ENCODE measurements at regions not wholly inside any gene's neighbourhood (a gene's known extent, or its start where the extent isn't known, plus 50 kb on each side); places are given as distances from the start of the nearest gene placed in this dataset.
"Not testable (repeated sequence)": the region's sequence is repeated elsewhere in the genome, so short reads cannot be mapped to it uniquely, and the experiment has no call there.

DNA sequence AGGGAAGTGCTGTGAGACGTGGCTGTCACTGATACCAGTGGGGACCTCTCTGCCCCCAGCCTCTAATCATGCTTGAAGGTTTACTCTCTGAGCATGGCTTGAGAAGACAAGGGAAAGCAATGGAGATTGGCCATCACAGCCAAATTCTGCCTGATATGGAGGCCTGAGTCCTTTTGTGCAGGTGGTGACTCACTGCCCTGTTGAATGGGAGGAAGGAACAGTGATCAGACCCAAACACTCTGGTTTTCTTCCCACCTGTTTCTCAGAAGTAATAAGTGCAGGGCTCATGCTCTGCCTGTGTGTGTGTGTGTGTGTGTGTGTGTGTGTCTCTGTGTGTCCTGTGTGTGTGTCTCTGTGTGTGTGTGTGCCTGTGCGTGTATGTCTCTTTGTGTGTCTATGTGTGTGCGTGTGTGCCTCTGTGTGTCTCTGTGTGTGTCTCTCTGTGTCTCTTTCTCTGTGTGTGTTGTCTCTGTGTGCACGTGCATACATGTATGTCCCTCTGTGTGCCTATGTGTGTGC is 240.6 kb upstream of the PLGLB1 start:
- FAIRE-seq, result peak; percentile 84
- H3K4me1 ChIP-seq (ENCODE audit: control insufficient read depth, extremely low read depth, insufficient read depth, low read length); H3K4me3 ChIP-seq (replicated peaks in 1 of 3; ENCODE audit: insufficient read depth in 1 of 3, low read depth in 1 of 3, low read length in 3 of 3); H3K9ac ChIP-seq (replicated peaks; ENCODE audit: extremely low read depth, insufficient read depth, low read length); POLR2A ChIA-PET; CTCF ChIA-PET; H3K79me2 ChIP-seq (ENCODE audit: control insufficient read depth, insufficient read depth, low read length); H3K27me3 ChIP-seq (ENCODE audit: control insufficient read depth in 2 of 2, insufficient read depth in 2 of 2, low read length in 2 of 2); H3K9me1 ChIP-seq (replicated peaks; ENCODE audit: control insufficient read depth, extremely low read depth, insufficient read depth, low read length); BruUV-seq (replicated peaks); H3K4me2 ChIP-seq (ENCODE audit: insufficient read depth, low read length); H3K9me3 ChIP-seq (replicated peaks; ENCODE audit: control insufficient read depth, insufficient read depth, low read length); intact Hi-C loops (cut with micrococcal nuclease); H4K20me1 ChIP-seq (replicated peaks; ENCODE audit: control insufficient read depth, extremely low read depth, insufficient read depth, low read length); H3K27ac ChIP-seq (ENCODE audit: insufficient read depth, low read depth, low read length); dilution Hi-C loops (cut with MboI; ENCODE audit: extremely low pct_ligation_motif_present, low sequenced_read_pairs); H3K36me3 ChIP-seq (ENCODE audit: control insufficient read depth in 2 of 2, extremely low read depth in 1 of 2, insufficient read depth in 2 of 2, low read length in 2 of 2); H2AFZ ChIP-seq (ENCODE audit: low read depth, low read length): not testable (repeated sequence)
- DNase-seq (ENCODE audit: low read depth, low spot score), result peak; percentile 36

DNA sequence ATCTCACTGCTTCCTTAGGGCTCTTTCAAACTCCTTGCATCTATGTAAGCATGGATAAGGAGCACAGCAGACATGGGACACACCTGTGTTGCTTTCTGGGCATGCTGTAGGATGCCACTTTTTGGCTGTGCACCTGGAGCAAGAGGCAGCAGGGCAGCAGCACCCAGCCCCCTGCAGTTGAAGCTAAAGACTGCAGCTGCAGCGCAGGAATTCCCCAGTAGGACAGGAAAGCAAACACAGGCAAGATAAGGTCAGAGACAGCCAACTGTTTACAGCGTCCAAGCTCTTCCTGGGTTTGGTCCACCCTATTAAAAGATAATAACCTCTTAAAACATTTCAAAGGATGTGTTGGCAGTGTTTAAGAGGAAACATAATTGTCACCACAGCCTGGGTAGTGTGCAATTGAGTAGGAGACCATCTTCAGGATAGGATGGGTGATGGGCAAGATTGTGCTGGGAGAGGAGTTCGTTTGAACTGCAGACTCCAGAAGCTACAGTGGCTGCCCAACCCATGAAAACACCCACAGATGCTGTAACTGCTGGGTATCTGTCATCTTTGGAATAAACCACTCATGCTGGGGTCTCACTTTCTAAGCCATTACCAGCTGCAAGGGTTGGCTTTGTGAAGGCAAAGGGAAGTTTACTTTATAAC is 242.3 kb upstream of the PLGLB1 start:
- peak; percentile 94 for FAIRE-seq
- POLR2A ChIA-PET, result not testable (repeated sequence)

DNA sequence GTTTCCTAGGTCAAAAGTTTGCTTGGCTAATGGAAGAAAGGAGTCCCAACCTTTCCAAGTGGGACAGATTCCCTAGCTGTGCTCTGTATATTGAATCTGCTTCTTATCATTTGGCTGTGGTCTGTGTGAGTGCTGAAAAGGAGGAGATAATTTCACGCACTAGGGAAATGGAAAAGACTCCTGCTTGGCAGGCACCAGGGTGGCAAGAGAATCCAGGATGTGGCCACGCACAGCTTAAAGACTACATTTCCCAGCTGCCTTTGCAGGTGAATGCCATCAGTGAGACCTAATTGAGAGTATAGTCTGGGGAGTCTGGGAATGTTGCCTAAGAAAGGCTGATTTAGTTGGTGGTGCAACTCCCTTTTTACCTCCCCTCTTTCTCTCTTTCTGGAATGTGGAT is 253.5 kb upstream of the PLGLB1 start:
- H3K4me1 ChIP-seq (ENCODE audit: control insufficient read depth, extremely low read depth, insufficient read depth, low read length); BruUV-seq (replicated peaks); H3K27ac ChIP-seq (ENCODE audit: insufficient read depth, low read depth, low read length); H3K9me1 ChIP-seq (replicated peaks; ENCODE audit: control insufficient read depth, extremely low read depth, insufficient read depth, low read length); H3K36me3 ChIP-seq (ENCODE audit: control insufficient read depth in 2 of 2, extremely low read depth in 1 of 2, insufficient read depth in 2 of 2, low read length in 2 of 2); POLR2A ChIA-PET; H3K79me2 ChIP-seq (ENCODE audit: control insufficient read depth, insufficient read depth, low read length); H3K9me3 ChIP-seq (replicated peaks; ENCODE audit: control insufficient read depth, insufficient read depth, low read length); H3K4me3 ChIP-seq (replicated peaks in 1 of 3; ENCODE audit: insufficient read depth in 1 of 3, low read depth in 1 of 3, low read length in 3 of 3); dilution Hi-C loops (cut with MboI; ENCODE audit: extremely low pct_ligation_motif_present, low sequenced_read_pairs); H4K20me1 ChIP-seq (replicated peaks; ENCODE audit: control insufficient read depth, extremely low read depth, insufficient read depth, low read length); H2AFZ ChIP-seq (ENCODE audit: low read depth, low read length); DNase-seq (ENCODE audit: low read depth, low spot score); intact Hi-C loops (cut with micrococcal nuclease); H3K27me3 ChIP-seq (ENCODE audit: control insufficient read depth in 2 of 2, insufficient read depth in 2 of 2, low read length in 2 of 2); FAIRE-seq; CTCF ChIA-PET; H3K4me2 ChIP-seq (ENCODE audit: insufficient read depth, low read length); H3K9ac ChIP-seq (replicated peaks; ENCODE audit: extremely low read depth, insufficient read depth, low read length): not testable (repeated sequence)

More for the DNA sequence above, 242.3 kb upstream of the PLGLB1 start:
- BruUV-seq (replicated peaks); H3K36me3 ChIP-seq (ENCODE audit: control insufficient read depth in 2 of 2, extremely low read depth in 1 of 2, insufficient read depth in 2 of 2, low read length in 2 of 2); H3K27me3 ChIP-seq (ENCODE audit: control insufficient read depth in 2 of 2, insufficient read depth in 2 of 2, low read length in 2 of 2); H3K79me2 ChIP-seq (ENCODE audit: control insufficient read depth, insufficient read depth, low read length); H3K4me3 ChIP-seq (replicated peaks in 1 of 3; ENCODE audit: insufficient read depth in 1 of 3, low read depth in 1 of 3, low read length in 3 of 3); intact Hi-C loops (cut with micrococcal nuclease); H3K9me1 ChIP-seq (replicated peaks; ENCODE audit: control insufficient read depth, extremely low read depth, insufficient read depth, low read length); H3K27ac ChIP-seq (ENCODE audit: insufficient read depth, low read depth, low read length); dilution Hi-C loops (cut with MboI; ENCODE audit: extremely low pct_ligation_motif_present, low sequenced_read_pairs); H3K4me1 ChIP-seq (ENCODE audit: control insufficient read depth, extremely low read depth, insufficient read depth, low read length); H3K9ac ChIP-seq (replicated peaks; ENCODE audit: extremely low read depth, insufficient read depth, low read length); H3K4me2 ChIP-seq (ENCODE audit: insufficient read depth, low read length); H4K20me1 ChIP-seq (replicated peaks; ENCODE audit: control insufficient read depth, extremely low read depth, insufficient read depth, low read length); DNase-seq (ENCODE audit: low read depth, low spot score); H3K9me3 ChIP-seq (replicated peaks; ENCODE audit: control insufficient read depth, insufficient read depth, low read length); H2AFZ ChIP-seq (ENCODE audit: low read depth, low read length): not testable (repeated sequence)
- CTCF ChIA-PET, result interaction anchor here (0.7 kb wide), 1 partner anchor 778 kb away, joined by 3 read pairs; no protein-coding TSS in a partner anchor

DNA sequence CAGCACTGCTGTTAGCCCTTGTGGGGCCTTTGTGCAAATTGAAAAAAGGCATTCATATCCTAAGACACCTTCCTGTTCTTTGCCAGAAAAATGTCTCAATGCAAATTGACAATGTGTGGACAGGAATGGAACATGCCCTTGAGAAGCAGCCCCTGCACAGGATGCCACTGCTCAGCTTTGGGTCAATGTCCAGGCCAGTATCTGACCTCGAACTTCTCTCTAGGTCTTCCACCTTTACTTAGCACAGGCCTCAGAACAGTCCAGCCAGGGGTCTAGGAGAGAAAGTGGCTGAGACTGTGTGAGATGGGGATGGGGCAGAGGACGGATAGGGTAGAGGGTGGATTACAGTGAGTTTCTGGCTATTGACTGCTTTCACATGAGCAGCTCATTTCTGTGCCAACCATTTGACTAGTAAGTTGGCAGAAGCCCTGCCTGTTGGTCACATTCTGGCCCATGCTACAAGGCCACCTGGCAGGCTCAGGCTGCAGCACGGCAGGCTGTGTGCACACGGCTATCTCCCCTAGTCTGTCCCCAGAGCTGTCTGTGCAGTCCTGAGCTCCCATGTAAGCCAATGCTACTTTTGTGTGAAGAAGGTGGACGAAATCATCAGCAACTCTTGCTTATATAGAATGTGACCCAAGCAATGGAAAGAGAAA is 254.5 kb upstream of the PLGLB1 start:
- intact Hi-C loops (cut with micrococcal nuclease); H3K4me3 ChIP-seq (replicated peaks in 1 of 3; ENCODE audit: insufficient read depth in 1 of 3, low read depth in 1 of 3, low read length in 3 of 3); H3K36me3 ChIP-seq (ENCODE audit: control insufficient read depth in 2 of 2, extremely low read depth in 1 of 2, insufficient read depth in 2 of 2, low read length in 2 of 2); H3K27me3 ChIP-seq (ENCODE audit: control insufficient read depth in 2 of 2, insufficient read depth in 2 of 2, low read length in 2 of 2); POLR2A ChIA-PET; DNase-seq (ENCODE audit: low read depth, low spot score); H2AFZ ChIP-seq (ENCODE audit: low read depth, low read length); H3K9ac ChIP-seq (replicated peaks; ENCODE audit: extremely low read depth, insufficient read depth, low read length); H3K9me1 ChIP-seq (replicated peaks; ENCODE audit: control insufficient read depth, extremely low read depth, insufficient read depth, low read length); H3K9me3 ChIP-seq (replicated peaks; ENCODE audit: control insufficient read depth, insufficient read depth, low read length); H3K27ac ChIP-seq (ENCODE audit: insufficient read depth, low read depth, low read length); H4K20me1 ChIP-seq (replicated peaks; ENCODE audit: control insufficient read depth, extremely low read depth, insufficient read depth, low read length); CTCF ChIA-PET; H3K79me2 ChIP-seq (ENCODE audit: control insufficient read depth, insufficient read depth, low read length); FAIRE-seq; H3K4me2 ChIP-seq (ENCODE audit: insufficient read depth, low read length); BruUV-seq (replicated peaks); H3K4me1 ChIP-seq (ENCODE audit: control insufficient read depth, extremely low read depth, insufficient read depth, low read length); dilution Hi-C loops (cut with MboI; ENCODE audit: extremely low pct_ligation_motif_present, low sequenced_read_pairs): not testable (repeated sequence)
